SK-N-SH (cell line): ENCODE measurements at regions not wholly inside any gene's neighbourhood (a gene's known extent, or its start where the extent isn't known, plus 50 kb on each side); places are given as distances from the start of the nearest gene placed in this dataset.

Source experiments
- CTCF ChIA-PET: fragments of 300-600, 350-600 bp; formaldehyde crosslinking; extraction: SDS; loops from one replicate; lab custom pipeline; 2021; lab: Yijun Ruan, JAX
- POLR2A ChIA-PET: fragments of 350-600 bp; sonication (Branson Sonifier 250); formaldehyde crosslinking; extraction: SDS; loops from one replicate; lab custom pipeline; 2020; ENCODE audit warnings: antibody characterized with exemption, inconsistent platforms; lab: Yijun Ruan, JAX
- DNase-seq: peaks from one replicate; pipeline ENCODE4 v3.0.0; 2012
- H2AFZ ChIP-seq: fragments of 200-600 bp; sonication (generic); 2 replicates; pipeline ENCODE4 v1.8.1; 2016; ENCODE audit warnings: antibody characterized with exemption, mild to moderate bottlenecking, low read depth
- H3F3A ChIP-seq: fragments of 200-600 bp; sonication (generic); replicated peaks from 2 replicates; pipeline ENCODE3; 2016; ENCODE audit warnings: antibody characterized with exemption, mild to moderate bottlenecking; ENCODE audit not compliant: insufficient read depth
- H3K27ac ChIP-seq, 2 experiments: fragments of 200-500 bp in 1 of 2; fragments of 200-600 bp in 1 of 2; sonication (Bioruptor generic) in 1 of 2; sonication (generic), shearing (Covaris generic) in 1 of 2; 2 replicates each; pipeline versions ENCODE4 v1.5.1 to v1.6.1; 2014 to 2016; ENCODE audit warnings: low read depth in 2 of 2, inconsistent platforms in 1 of 2, low read length in 1 of 2, mild to moderate bottlenecking in 1 of 2, mixed read lengths in 1 of 2
- H3K27me3 ChIP-seq: fragments of 200-600 bp; sonication (generic), shearing (Covaris generic); 2 replicates; pipeline ENCODE4 v1.6.1; 2016; ENCODE audit warnings: mixed run types; ENCODE audit not compliant: insufficient read depth
- H3K36me3 ChIP-seq, 2 experiments: fragments of 200-500 bp in 1 of 2; fragments of 200-600 bp in 1 of 2; sonication (Bioruptor generic) in 1 of 2; sonication (generic) in 1 of 2; replicated peaks in 1 of 2; 2 replicates each; pipeline versions ENCODE3 to v1.5.1; 2014 to 2016; ENCODE audit warnings: low read length in 1 of 2, mild to moderate bottlenecking in 1 of 2; ENCODE audit not compliant: insufficient read depth in 2 of 2, control insufficient read depth in 1 of 2
- H3K4me1 ChIP-seq, 2 experiments: fragments of 200-500 bp in 1 of 2; fragments of 200-600 bp in 1 of 2; sonication (Bioruptor generic) in 1 of 2; sonication (generic), shearing (Covaris generic) in 1 of 2; 2 replicates each; pipeline versions ENCODE4 v1.5.1 to v1.6.1; 2014 to 2016; ENCODE audit warnings: low read depth in 1 of 2, low read length in 1 of 2, mixed run types in 1 of 2; ENCODE audit not compliant: insufficient read depth in 2 of 2, control insufficient read depth in 1 of 2
- H3K4me2 ChIP-seq: fragments of 200-600 bp; sonication (generic), shearing (Covaris generic); 2 replicates; pipeline ENCODE4 v1.6.1; 2017; ENCODE audit warnings: mixed run types
- H3K4me3 ChIP-seq, 2 experiments: fragments of 200-500 bp in 1 of 2; fragments of 200-600 bp in 1 of 2; sonication (Bioruptor generic) in 1 of 2; sonication (generic), shearing (Covaris generic) in 1 of 2; 2 replicates each; pipeline versions ENCODE4 v1.5.1 to v1.8.1; 2014 to 2016; ENCODE audit warnings: low read depth in 2 of 2, inconsistent platforms in 1 of 2, low read length in 1 of 2, mild to moderate bottlenecking in 1 of 2, mixed read lengths in 1 of 2, moderate library complexity in 1 of 2
- H3K79me2 ChIP-seq: fragments of 200-600 bp; sonication (generic); 2 replicates; pipeline ENCODE4 v1.8.1; 2017; ENCODE audit warnings: mild to moderate bottlenecking; ENCODE audit not compliant: insufficient read depth
- H3K9ac ChIP-seq: fragments of 200-600 bp; sonication (generic); 2 replicates; pipeline ENCODE4 v1.6.1; 2017; ENCODE audit warnings: mixed run types
- H3K9me2 ChIP-seq: fragments of 200-600 bp; sonication (generic); 2 replicates; pipeline ENCODE4 v1.6.1; 2017; ENCODE audit warnings: mixed run types
- H3K9me3 ChIP-seq: fragments of 200-600 bp; sonication (generic); 2 replicates; pipeline ENCODE4 v1.6.1; 2017; ENCODE audit warnings: mixed run types, mild to moderate bottlenecking, moderate library complexity
- H4K20me1 ChIP-seq: fragments of 200-600 bp; sonication (generic); 2 replicates; pipeline ENCODE4 v1.6.1; 2017; ENCODE audit warnings: mild to moderate bottlenecking, mixed run types; ENCODE audit not compliant: insufficient read depth
- ELF1 ChIP-seq: IDR thresholded peaks from 2 replicates; pipeline ENCODE4 v1.4.0; 2012
- EP300 ChIP-seq, 2 experiments: IDR thresholded peaks; 2 replicates each; pipeline versions ENCODE4 v1.4.0 to v1.6.1; 2012; ENCODE audit warnings: borderline replicate concordance in 1 of 2, low read depth in 1 of 2, low read length in 1 of 2
- EZH2phosphoT487 ChIP-seq: fragments of 200-600 bp; sonication (generic); IDR thresholded peaks from 2 replicates; pipeline ENCODE4 v1.6.1; 2017; ENCODE audit warnings: low read depth, mixed run types, mild to moderate bottlenecking, antibody characterized with exemption, moderate library complexity, borderline replicate concordance
- FOSL2 ChIP-seq: IDR thresholded peaks from 2 replicates; pipeline ENCODE4 v1.4.0; 2012; ENCODE audit warnings: low read depth, mild to moderate bottlenecking, moderate library complexity, borderline replicate concordance
- FOXM1 ChIP-seq: IDR thresholded peaks from 2 replicates; pipeline ENCODE4 v1.4.0; 2012; ENCODE audit warnings: low read depth, mild to moderate bottlenecking
- GABPA ChIP-seq: IDR thresholded peaks from 2 replicates; pipeline ENCODE4 v1.4.0; 2012; ENCODE audit warnings: low read depth, mild to moderate bottlenecking
- JUND ChIP-seq: IDR thresholded peaks from 2 replicates; pipeline ENCODE4 v1.4.0; 2012
- MXI1 ChIP-seq: IDR thresholded peaks from 2 replicates; pipeline ENCODE4 v1.6.1; 2012; ENCODE audit warnings: mild to moderate bottlenecking, low read depth, low read length, improper control_type of control experiment
- RAD21 ChIP-seq: IDR thresholded peaks from 2 replicates; pipeline ENCODE4 v1.6.1; 2012; ENCODE audit warnings: mild to moderate bottlenecking, low read length
- RCOR1 ChIP-seq: fragments of 150-350 bp; IDR thresholded peaks from 2 replicates; pipeline ENCODE4 v1.6.1; 2017; ENCODE audit warnings: antibody characterized with exemption, low read length
- RFX5 ChIP-seq: IDR thresholded peaks from 2 replicates; pipeline ENCODE4 v1.6.1; 2012; ENCODE audit warnings: mild to moderate bottlenecking, improper control_type of control experiment, low read length
- RXRA ChIP-seq: IDR thresholded peaks from 2 replicates; pipeline ENCODE4 v1.4.0; 2012; ENCODE audit warnings: low read depth, mild to moderate bottlenecking, borderline replicate concordance
- SIN3A ChIP-seq: IDR thresholded peaks from 2 replicates; pipeline ENCODE4 v1.6.1; 2012; ENCODE audit warnings: low read depth, mild to moderate bottlenecking, low read length, moderate library complexity, borderline replicate concordance
- SMC3 ChIP-seq: IDR thresholded peaks from 2 replicates; pipeline ENCODE4 v1.6.1; 2012; ENCODE audit warnings: low read depth, low read length, improper control_type of control experiment
- YY1 ChIP-seq: IDR thresholded peaks from 2 replicates; pipeline ENCODE4 v1.4.0; 2012; ENCODE audit warnings: low read depth, mild to moderate bottlenecking
- WGBS: methylation state at CpG from one replicate; pipeline ENCODE4 v1.1.6; 2017; ENCODE audit warnings: low lambda C conversion rate; 5-methylcytosine and 5-hydroxymethylcytosine counted together
- TF ChIP-seq, protein P1 (sequence below): fragments of 200-600 bp; sonication (generic); IDR thresholded peaks from 2 replicates; pipeline ENCODE4 v1.6.1; 2017; ENCODE audit warnings: antibody characterized with exemption, mild to moderate bottlenecking, moderate library complexity
- TF ChIP-seq, protein P2 (sequence below): IDR thresholded peaks from 2 replicates; pipeline ENCODE4 v1.4.0; 2012; ENCODE audit warnings: low read depth
- TF ChIP-seq, protein P3 (sequence below): IDR thresholded peaks from 2 replicates; pipeline ENCODE4 v1.6.1; 2012; ENCODE audit warnings: mild to moderate bottlenecking, low read depth, low read length, moderate library complexity
- TF ChIP-seq, protein P4 (sequence below): IDR thresholded peaks from 2 replicates; pipeline ENCODE4 v1.4.0; 2012; ENCODE audit warnings: low read depth, borderline replicate concordance
- TF ChIP-seq, protein P5 (sequence below): fragments of 150-350 bp; IDR thresholded peaks from 2 replicates; pipeline ENCODE4 v1.6.1; 2017; ENCODE audit warnings: antibody characterized with exemption, low read length, low read depth, borderline replicate concordance

DNA sequence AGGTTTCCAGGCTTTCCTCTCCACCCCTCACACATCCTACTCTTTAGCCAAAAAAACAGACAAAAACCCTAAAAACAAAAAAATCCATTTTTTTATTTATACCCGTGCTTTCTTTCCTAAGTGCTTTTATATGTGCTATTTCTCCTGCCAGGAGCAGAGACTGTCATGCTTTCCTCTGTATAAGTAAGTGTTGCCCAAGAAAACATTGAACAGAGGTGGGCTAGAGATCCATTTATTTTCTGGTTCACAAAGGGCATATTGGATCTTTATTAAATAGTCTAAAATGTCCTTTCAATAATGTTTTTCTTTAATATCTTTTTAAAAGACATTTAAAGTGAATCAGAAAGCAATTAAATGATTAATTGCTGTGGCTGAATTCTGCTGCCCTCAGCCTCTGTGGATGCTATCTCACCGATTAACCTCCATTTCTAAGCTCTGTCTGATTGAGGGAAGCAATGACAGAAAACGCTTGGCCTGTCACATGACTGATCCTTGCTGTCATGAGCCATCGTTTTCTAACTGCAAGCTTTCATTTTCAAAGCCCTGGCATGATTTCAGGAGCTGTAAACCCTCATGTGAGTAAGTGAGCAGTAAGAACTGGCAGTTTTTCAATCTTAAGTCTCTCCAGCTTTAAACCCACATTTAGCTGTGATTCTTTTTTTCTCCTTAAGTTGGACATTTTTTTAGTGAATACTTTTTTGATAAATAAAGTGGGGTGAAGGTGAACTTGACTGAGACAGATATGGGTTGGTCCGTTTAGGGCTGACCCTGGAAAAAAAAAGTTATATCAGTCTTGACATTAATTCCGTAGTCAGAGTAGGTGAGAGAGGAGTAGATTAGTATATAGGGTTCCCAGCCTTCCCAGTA lies 180.7 kb upstream of the PGRMC2 start (continued):
- TF ChIP-seq YY1, result peak; percentile 55; the same call in 1 of the 2 replicates

DNA sequence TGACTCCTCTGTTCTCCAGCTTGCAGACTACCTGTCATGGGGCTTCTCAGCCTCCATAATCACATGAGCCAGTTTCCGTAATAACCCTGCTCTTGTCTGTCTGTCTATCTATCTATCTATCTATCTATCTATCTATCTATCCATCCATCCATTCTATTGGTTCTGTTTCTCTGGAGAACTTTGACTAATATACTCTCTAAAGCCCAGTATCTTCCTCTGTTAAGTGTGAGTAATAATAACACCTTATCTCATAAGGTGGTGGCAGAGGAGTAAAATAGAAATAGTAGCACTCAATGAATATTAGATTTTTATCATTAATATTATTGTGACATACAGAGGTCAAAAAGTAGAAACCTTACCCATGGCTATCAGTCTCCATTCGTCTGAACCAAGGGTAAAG lies 177.9 kb upstream of the PGRMC2 start:
- CTCF ChIA-PET, result interaction anchor here (4.0 kb wide), 1 partner anchor 12 kb away, joined by 31 read pairs; no protein-coding TSS in a partner anchor
- Histone ChIP-seq H3K36me3 (no peaks in the 10 kb centered on the region), H3K4me2 (no peak overlapping the region), H3K9me3 (no peaks in the 10 kb centered on the region), H3K79me2 (no peaks in the 10 kb centered on the region), H3K27ac (no peak overlapping the region), H3K4me3 (no peak overlapping the region), H2AFZ (no peak overlapping the region), H3F3A (peaks cover 14% of the 10 kb centered on the region), H3K4me1 (peaks cover 12 to 19% of the 10 kb centered on the region in 2 experiments; a peak in 3 of 4 replicates), H4K20me1 (no peaks in the 10 kb centered on the region), H3K27me3 (no peaks in the 10 kb centered on the region), H3K9ac (no peak overlapping the region), H3K9me2 (no peaks in the 10 kb centered on the region)
- no peak for DNase-seq
- POLR2A ChIA-PET, result no interaction called here
- 42% methylated on average over 2 of the region's 2 CpGs for WGBS
- no peak for TF ChIP-seq YY1
- no peak for TF ChIP-seq MXI1
- TF ChIP-seq EZH2phosphoT487, result no peak
- TF ChIP-seq SIN3A, result no peak
- no peak for TF ChIP-seq RFX5
- no peak for TF ChIP-seq RXRA
- TF ChIP-seq, protein P1, sequence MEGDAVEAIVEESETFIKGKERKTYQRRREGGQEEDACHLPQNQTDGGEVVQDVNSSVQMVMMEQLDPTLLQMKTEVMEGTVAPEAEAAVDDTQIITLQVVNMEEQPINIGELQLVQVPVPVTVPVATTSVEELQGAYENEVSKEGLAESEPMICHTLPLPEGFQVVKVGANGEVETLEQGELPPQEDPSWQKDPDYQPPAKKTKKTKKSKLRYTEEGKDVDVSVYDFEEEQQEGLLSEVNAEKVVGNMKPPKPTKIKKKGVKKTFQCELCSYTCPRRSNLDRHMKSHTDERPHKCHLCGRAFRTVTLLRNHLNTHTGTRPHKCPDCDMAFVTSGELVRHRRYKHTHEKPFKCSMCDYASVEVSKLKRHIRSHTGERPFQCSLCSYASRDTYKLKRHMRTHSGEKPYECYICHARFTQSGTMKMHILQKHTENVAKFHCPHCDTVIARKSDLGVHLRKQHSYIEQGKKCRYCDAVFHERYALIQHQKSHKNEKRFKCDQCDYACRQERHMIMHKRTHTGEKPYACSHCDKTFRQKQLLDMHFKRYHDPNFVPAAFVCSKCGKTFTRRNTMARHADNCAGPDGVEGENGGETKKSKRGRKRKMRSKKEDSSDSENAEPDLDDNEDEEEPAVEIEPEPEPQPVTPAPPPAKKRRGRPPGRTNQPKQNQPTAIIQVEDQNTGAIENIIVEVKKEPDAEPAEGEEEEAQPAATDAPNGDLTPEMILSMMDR, result no peak
- TF ChIP-seq, protein P2, sequence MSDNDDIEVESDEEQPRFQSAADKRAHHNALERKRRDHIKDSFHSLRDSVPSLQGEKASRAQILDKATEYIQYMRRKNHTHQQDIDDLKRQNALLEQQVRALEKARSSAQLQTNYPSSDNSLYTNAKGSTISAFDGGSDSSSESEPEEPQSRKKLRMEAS, result no peak
- no peak for TF ChIP-seq SMC3
- TF ChIP-seq RAD21, result no peak
- TF ChIP-seq JUND, result no peak
- TF ChIP-seq GABPA, result no peak
- TF ChIP-seq, protein P3, sequence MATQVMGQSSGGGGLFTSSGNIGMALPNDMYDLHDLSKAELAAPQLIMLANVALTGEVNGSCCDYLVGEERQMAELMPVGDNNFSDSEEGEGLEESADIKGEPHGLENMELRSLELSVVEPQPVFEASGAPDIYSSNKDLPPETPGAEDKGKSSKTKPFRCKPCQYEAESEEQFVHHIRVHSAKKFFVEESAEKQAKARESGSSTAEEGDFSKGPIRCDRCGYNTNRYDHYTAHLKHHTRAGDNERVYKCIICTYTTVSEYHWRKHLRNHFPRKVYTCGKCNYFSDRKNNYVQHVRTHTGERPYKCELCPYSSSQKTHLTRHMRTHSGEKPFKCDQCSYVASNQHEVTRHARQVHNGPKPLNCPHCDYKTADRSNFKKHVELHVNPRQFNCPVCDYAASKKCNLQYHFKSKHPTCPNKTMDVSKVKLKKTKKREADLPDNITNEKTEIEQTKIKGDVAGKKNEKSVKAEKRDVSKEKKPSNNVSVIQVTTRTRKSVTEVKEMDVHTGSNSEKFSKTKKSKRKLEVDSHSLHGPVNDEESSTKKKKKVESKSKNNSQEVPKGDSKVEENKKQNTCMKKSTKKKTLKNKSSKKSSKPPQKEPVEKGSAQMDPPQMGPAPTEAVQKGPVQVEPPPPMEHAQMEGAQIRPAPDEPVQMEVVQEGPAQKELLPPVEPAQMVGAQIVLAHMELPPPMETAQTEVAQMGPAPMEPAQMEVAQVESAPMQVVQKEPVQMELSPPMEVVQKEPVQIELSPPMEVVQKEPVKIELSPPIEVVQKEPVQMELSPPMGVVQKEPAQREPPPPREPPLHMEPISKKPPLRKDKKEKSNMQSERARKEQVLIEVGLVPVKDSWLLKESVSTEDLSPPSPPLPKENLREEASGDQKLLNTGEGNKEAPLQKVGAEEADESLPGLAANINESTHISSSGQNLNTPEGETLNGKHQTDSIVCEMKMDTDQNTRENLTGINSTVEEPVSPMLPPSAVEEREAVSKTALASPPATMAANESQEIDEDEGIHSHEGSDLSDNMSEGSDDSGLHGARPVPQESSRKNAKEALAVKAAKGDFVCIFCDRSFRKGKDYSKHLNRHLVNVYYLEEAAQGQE, result no peak
- no peak for TF ChIP-seq ELF1
- TF ChIP-seq, protein P4, sequence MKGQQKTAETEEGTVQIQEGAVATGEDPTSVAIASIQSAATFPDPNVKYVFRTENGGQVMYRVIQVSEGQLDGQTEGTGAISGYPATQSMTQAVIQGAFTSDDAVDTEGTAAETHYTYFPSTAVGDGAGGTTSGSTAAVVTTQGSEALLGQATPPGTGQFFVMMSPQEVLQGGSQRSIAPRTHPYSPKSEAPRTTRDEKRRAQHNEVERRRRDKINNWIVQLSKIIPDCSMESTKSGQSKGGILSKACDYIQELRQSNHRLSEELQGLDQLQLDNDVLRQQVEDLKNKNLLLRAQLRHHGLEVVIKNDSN, result no peak
- TF ChIP-seq, protein P5, sequence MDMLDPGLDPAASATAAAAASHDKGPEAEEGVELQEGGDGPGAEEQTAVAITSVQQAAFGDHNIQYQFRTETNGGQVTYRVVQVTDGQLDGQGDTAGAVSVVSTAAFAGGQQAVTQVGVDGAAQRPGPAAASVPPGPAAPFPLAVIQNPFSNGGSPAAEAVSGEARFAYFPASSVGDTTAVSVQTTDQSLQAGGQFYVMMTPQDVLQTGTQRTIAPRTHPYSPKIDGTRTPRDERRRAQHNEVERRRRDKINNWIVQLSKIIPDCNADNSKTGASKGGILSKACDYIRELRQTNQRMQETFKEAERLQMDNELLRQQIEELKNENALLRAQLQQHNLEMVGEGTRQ, result no peak
- no peak for TF ChIP-seq FOXM1
- TF ChIP-seq EP300 (IDR thresholded peaks at IDR 0.05; ENCODE audit: borderline replicate concordance in 1 of 2, low read depth in 1 of 2, low read length in 1 of 2), result no peak
- TF ChIP-seq RCOR1, result no peak
- no peak for TF ChIP-seq FOSL2
